ENCODE measurements at regions not wholly inside any gene's neighbourhood (a gene's known extent, or its start where the extent isn't known, plus 50 kb on each side); places are given as distances from the start of the nearest gene placed in this dataset.

GRCh38 chr12:15033641-15034040, 60.8 kb downstream of the PDE6H start:
- TF ChIP-seq CHD1 (IDR thresholded peaks at IDR 0.05; ENCODE audit: low read depth, low read length) (no peak), POLR2A (IDR thresholded peaks at IDR 0.05; ENCODE audit: low read depth, low read length) (no peak), CTCF (conservative IDR thresholded peaks at IDR 0.05; ENCODE audit: low read depth, low read length) (no peak), BHLHE40 (IDR thresholded peaks at IDR 0.05; ENCODE audit: low read depth, low read length) (no peak), NFE2L2 (IDR thresholded peaks at IDR 0.05; ENCODE audit: low read depth, low read length) (no peak), USF2 (IDR thresholded peaks at IDR 0.05; ENCODE audit: low read depth, low read length) (no peak), FOS (IDR thresholded peaks at IDR 0.05; ENCODE audit: low read depth, low read length) (no peak), RFX5 (IDR thresholded peaks at IDR 0.05; ENCODE audit: low read depth, low read length) (no peak), MXI1 (IDR thresholded peaks at IDR 0.05; ENCODE audit: borderline replicate concordance, low read depth, low read length) (no peak), RCOR1 (IDR thresholded peaks at IDR 0.05; ENCODE audit: insufficient replicate concordance, low read length) (no peak), SMC3 (IDR thresholded peaks at IDR 0.05; ENCODE audit: low read depth, low read length) (no peak), MAZ (IDR thresholded peaks at IDR 0.05; ENCODE audit: borderline replicate concordance, low read depth, low read length) (no peak), RAD21 (IDR thresholded peaks at IDR 0.05; ENCODE audit: low read length) (no peak), MAFK (IDR thresholded peaks at IDR 0.05; ENCODE audit: low read depth, low read length) (no peak)
